Transverse colon (tissue), 4 donors: ENCODE measurements at regions not wholly inside any gene's neighbourhood (a gene's known extent, or its start where the extent isn't known, plus 50 kb on each side); places are given as distances from the start of the nearest gene placed in this dataset.

Source experiments
- DNase-seq: peaks from one replicate; pipeline ENCODE4 v3.0.0-alpha.2; 2019
- H3K27ac ChIP-seq, 4 donors: fragments of 200-600 bp; sonication (generic); 2 replicates each; pipeline ENCODE4 v1.5.1; 2016 to 2018; ENCODE audit warnings: inconsistent platforms in 4 of 4
- H3K27me3 ChIP-seq: fragments of 200-600 bp; sonication (generic); 2 replicates; pipeline ENCODE4 v1.5.1; 2017; ENCODE audit warnings: inconsistent platforms
- H3K36me3 ChIP-seq, 4 donors: fragments of 200-600 bp; sonication (generic); 2 replicates each; pipeline ENCODE4 v1.5.1; 2017 to 2019; ENCODE audit warnings: inconsistent platforms in 4 of 4
- H3K4me1 ChIP-seq, 4 donors: fragments of 200-600 bp; sonication (generic); 2 replicates each; pipeline ENCODE4 v1.5.1; 2017 to 2020; ENCODE audit warnings: inconsistent platforms in 4 of 4
- H3K4me3 ChIP-seq, 4 donors: fragments of 200-600 bp; sonication (generic); 1 replicate in 1 of 4; 2 replicates in 3 of 4; pipeline versions ENCODE4 v1.5.1 to v1.6.1; 2017 to 2019; ENCODE audit warnings: inconsistent platforms in 4 of 4
- H3K9me3 ChIP-seq, 2 donors: fragments of 200-600 bp; sonication (generic); 2 replicates each; pipeline ENCODE4 v1.5.1; 2017 to 2019; ENCODE audit warnings: inconsistent platforms in 2 of 2
- CTCF ChIP-seq, 5 experiments: fragments of 200-600 bp in 3 of 5; fragments of 450-650 bp in 2 of 5; sonication (generic) in 3 of 5; IDR thresholded peaks; 1 replicate in 2 of 5; 2 replicates in 3 of 5; pipeline ENCODE4 v1.5.1; 2016 to 2017; ENCODE audit warnings: antibody characterized with exemption in 5 of 5, inconsistent platforms in 3 of 5, mild to moderate bottlenecking in 2 of 5, moderate library complexity in 1 of 5
- EP300 ChIP-seq: sonication (generic); formaldehyde crosslinking; IDR thresholded peaks from one replicate; pipeline ENCODE4 v1.6.1; 2017; ENCODE audit warnings: antibody characterized with exemption, low read depth
- POLR2A ChIP-seq: fragments of 450-650 bp; IDR thresholded peaks from one replicate; pipeline ENCODE4 v1.6.1; 2016; ENCODE audit warnings: antibody characterized with exemption, mild to moderate bottlenecking, moderate library complexity
- POLR2AphosphoS5 ChIP-seq, 3 donors: sonication (generic); formaldehyde crosslinking; IDR thresholded peaks; one replicate each; pipeline ENCODE4 v1.6.1; 2016; ENCODE audit warnings: antibody characterized with exemption in 3 of 3
- WGBS, 2 donors: methylation state at CpG; one replicate each; pipeline ENCODE4 v1.1.5; 2018; ENCODE audit warnings: low coverage in 1 of 2; 5-methylcytosine and 5-hydroxymethylcytosine counted together
- in situ Hi-C, 4 donors: fragments of 200-750 bp; cut with MboI; loops; one replicate each; pipeline versions ENCODE4 v1.15.0 to v1.15.1; 2017; ENCODE audit warnings: low sequenced_read_pairs in 3 of 4, low pct_ligation_motif_present in 1 of 4, low pct_unique_long_range_greater_than_20kb in 1 of 4
- intact Hi-C: fragments of 100-400 bp; cut with DNase I; formaldehyde crosslinking; loops from one replicate; pipeline ENCODE4 v1.15.1; 2023; ENCODE audit warnings: low total_unique reads

- no peak for DNase-seq
- no peaks in the 10 kb centered on the region for H3K36me3 ChIP-seq
- no peak overlapping the region for H3K27ac ChIP-seq
- H3K4me1 ChIP-seq, result peaks cover 0 to 10% (median 3%) of the 10 kb centered on the region in 4 donors
- intact Hi-C loops (no loop called here), in situ Hi-C loops (no loop called here)
- H3K9me3 ChIP-seq, result no peaks in the 10 kb centered on the region
- TF ChIP-seq POLR2A (no peak), CTCF (IDR thresholded peaks at IDR 0.05) (no peak), EP300 (no peak), POLR2AphosphoS5 (IDR thresholded peaks at IDR 0.05) (no peak)
- H3K4me3 ChIP-seq, result no peak overlapping the region
- WGBS, 2 donors, result 47 to 50% methylated on average over 4 to 7 of the region's 7 CpGs
- H3K27me3 ChIP-seq, result no peaks in the 10 kb centered on the region
These were observed 117.8 kb downstream of the FOXA2 start for GRCh38 chr20:22466447-22467171.

GRCh38 chr20:22465622-22466446 is 118.5 kb downstream of the FOXA2 start:
- no peak for TF ChIP-seq POLR2AphosphoS5 (IDR thresholded peaks at IDR 0.05)
- no peak for TF ChIP-seq POLR2A
- TF ChIP-seq CTCF (IDR thresholded peaks at IDR 0.05), result no peak
- TF ChIP-seq EP300, result no peak
- no peak overlapping the region for H3K27ac ChIP-seq

GRCh38 chr20:22464312-22465003 is 119.9 kb downstream of the FOXA2 start:
- intact Hi-C loops, result no loop called here
- TF ChIP-seq POLR2AphosphoS5 (IDR thresholded peaks at IDR 0.05) (no peak), POLR2A (no peak), EP300 (no peak), CTCF (IDR thresholded peaks at IDR 0.05) (no peak)
- WGBS, 2 donors, result 83% methylated on average over 5 of the region's 5 CpGs; no CpG with 5 or more reads in 1 of the 2 donors

More at GRCh38 chr20:22465622-22466446, 118.5 kb downstream of the FOXA2 start:
- Histone ChIP-seq H3K9me3 (no peaks in the 10 kb centered on the region), H3K36me3 (no peaks in the 10 kb centered on the region), H3K4me1 (peaks cover 0 to 6% (median 2%) of the 10 kb centered on the region in 4 donors), H3K4me3 (no peak overlapping the region), H3K27me3 (no peaks in the 10 kb centered on the region)
- intact Hi-C loops (no loop called here), in situ Hi-C loops (no loop called here)
- 55 to 77% methylated on average over 2 to 5 of the region's 5 CpGs for WGBS, 2 donors
- no peak for DNase-seq

More at GRCh38 chr20:22464312-22465003, 119.9 kb downstream of the FOXA2 start:
- H3K27me3 ChIP-seq, result no peaks in the 10 kb centered on the region
- in situ Hi-C loops, result no loop called here
- H3K36me3 ChIP-seq, result no peaks in the 10 kb centered on the region
- H3K27ac ChIP-seq, result no peak overlapping the region
- no peak overlapping the region for H3K4me3 ChIP-seq
- H3K4me1 ChIP-seq, result peaks cover 0 to 6% (median 0%) of the 10 kb centered on the region in 4 donors
- DNase-seq, result no peak
- no peaks in the 10 kb centered on the region for H3K9me3 ChIP-seq
